Stimulated activated effector memory CD8-positive, alpha-beta T cell treated with anti-CD3 and anti-CD28 coated beads, Interleukin-12 subunit alpha, Interleukin-12 subunit beta, amount 100 ng/mL, for 72 hours (primary cell): ENCODE measurements at regions not wholly inside any gene's neighbourhood (a gene's known extent, or its start where the extent isn't known, plus 50 kb on each side); places are given as distances from the start of the nearest gene placed in this dataset.
"Not testable (repeated sequence)": the region's sequence is repeated elsewhere in the genome, so short reads cannot be mapped to it uniquely, and the experiment has no call there.

Experiments
- ATAC-seq: fragments of 150-1000 bp; cut with Tn5 transposase; 2 replicates; pipeline ENCODE4 v1.10.0; 2021
- DNase-seq, 2 donors: peaks; one replicate each; pipeline ENCODE4 v3.0.0; 2021 to 2022; ENCODE audit warnings: low spot score in 2 of 2
- H3K27ac Mint-ChIP-seq: one replicate; pipeline ENCODE4 v1.8.0; 2022; ENCODE audit warnings: mild to moderate bottlenecking, mixed read lengths
- H3K36me3 Mint-ChIP-seq: one replicate; pipeline ENCODE4 v1.8.0; 2022; ENCODE audit warnings: mild to moderate bottlenecking, mixed read lengths
- H3K4me1 Mint-ChIP-seq: one replicate; pipeline ENCODE4 v1.8.0; 2022; ENCODE audit warnings: mixed read lengths
- H3K4me3 Mint-ChIP-seq: one replicate; pipeline ENCODE4 v1.8.0; 2022; ENCODE audit warnings: mild to moderate bottlenecking, mixed read lengths
- H3K9me3 Mint-ChIP-seq: one replicate; pipeline ENCODE4 v1.8.0; 2022; ENCODE audit warnings: mixed read lengths

DNA sequence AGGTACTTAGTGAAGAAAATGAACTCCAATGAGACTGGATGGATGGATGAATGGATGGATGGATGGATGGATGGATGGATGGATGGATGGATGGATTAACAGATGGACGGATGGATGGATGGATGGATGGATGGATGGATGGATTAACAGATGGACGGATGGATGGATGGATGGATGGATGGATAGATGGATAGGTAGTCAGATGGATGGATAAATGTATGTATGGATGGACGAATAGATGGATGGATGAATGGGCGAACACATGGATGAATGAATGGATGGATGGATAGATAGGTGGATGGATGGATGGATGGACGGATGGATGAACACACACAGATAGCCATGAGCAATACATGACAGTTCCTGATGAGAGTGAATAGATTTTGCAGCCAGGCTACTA lies 589.0 kb upstream of the B3GAT1 start:
- H3K4me3 Mint-ChIP-seq, H3K27ac Mint-ChIP-seq, H3K9me3 Mint-ChIP-seq, ATAC-seq, H3K4me1 Mint-ChIP-seq, DNase-seq, H3K36me3 Mint-ChIP-seq: not testable (repeated sequence)

DNA sequence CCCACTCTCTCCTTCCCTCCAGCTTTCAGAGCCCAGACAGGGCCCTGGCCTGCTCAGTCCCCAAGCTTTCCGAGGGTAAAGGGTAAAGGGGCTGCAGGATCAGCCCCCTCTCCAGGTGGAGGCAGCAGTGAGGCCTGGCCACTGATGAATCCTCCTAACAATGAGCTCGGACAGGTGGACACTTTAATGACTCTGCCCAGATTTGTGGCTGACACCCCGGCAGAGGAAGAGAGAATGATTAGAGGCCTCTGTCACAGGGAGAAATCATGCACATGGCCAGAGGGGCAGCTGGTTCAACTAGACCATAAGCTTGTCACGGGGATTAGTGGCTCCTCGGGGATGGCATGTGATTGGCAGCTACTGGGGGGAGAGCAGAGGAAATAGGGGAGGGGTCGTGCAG lies 587.5 kb upstream of the B3GAT1 start:
- H3K4me3 Mint-ChIP-seq, result no peak overlapping the region
- no peaks in the 10 kb centered on the region for H3K4me1 Mint-ChIP-seq
- ATAC-seq (no peak), DNase-seq (no peak)
- no peaks in the 10 kb centered on the region for H3K36me3 Mint-ChIP-seq
- no peak overlapping the region for H3K27ac Mint-ChIP-seq
- H3K9me3 Mint-ChIP-seq, result no peaks in the 10 kb centered on the region

DNA sequence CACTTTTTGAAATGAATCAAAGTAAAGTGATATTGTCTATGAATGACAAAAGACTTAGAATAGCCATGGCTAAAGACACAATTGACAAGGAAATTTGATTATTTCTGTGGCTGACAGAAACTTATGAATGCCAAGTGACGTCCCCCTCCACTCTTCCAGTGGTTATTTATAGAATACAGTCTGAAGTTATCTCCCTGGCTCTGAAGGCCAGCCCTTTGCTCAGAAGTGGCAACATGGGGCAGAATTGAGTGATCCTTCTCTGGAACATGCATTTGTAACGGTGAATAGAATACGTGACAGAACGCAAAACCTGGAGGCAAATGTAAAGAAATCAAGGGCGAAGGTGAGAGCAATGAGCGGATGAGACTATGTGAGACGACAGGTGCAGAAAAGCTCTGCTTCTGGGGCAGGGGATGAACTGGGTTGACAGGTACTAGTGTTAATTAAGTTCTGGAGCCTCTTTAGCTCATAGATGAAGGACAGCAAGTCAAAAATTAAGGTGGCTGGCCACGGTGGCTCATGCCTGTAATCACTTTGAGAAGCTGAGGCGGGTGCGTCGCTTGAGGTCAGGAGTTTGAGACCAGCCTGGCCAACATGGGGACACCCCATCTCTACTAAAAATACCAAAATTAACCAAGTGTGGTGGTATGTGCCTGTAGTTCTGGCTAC lies 585.7 kb upstream of the B3GAT1 start:
- Mint-ChIP-seq H3K36me3 (no peaks in the 10 kb centered on the region), H3K4me1 (no peaks in the 10 kb centered on the region), H3K4me3 (no peak overlapping the region), H3K27ac (no peak overlapping the region), H3K9me3 (no peaks in the 10 kb centered on the region)
- ATAC-seq, result no peak
- no peak for DNase-seq

DNA sequence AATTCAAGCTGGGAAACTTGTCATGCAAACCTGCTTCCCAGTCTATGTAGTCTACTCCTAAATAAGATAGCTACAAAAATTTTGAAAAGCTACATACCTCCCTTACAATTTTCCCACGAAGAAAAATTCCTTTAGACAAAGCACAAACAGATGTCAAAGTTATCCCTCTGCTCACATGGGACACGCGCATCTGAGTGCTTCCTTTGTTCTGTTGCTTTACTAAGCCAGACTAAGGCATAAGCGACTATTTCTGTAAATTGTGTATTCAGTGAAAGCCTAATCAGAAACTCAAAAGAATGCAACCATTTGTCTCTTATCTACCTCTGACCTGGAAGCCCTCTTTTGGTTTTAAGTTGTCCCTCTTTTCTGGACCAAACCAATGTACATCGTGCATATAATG lies 583.7 kb upstream of the B3GAT1 start:
- no peak for ATAC-seq
- Mint-ChIP-seq H3K4me1 (no peaks in the 10 kb centered on the region), H3K27ac (no peak overlapping the region)

DNA sequence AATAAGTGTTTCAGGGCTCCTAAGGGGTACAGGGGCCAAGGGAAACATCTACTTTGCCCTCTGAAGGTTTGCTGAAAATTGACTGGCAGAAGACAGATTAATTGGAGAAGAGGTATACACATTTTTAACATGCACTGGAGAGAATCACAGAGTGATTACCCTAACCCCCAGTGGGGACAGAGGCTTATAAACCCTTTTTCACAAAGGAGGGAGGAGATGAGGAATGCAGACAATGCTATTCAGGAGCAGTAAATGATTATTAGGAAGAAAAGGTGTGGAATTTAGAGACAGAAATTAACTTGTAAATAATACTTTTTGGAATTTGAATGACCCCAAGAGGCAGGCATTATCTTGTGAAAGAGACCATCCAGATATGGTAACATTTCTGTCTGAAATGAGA lies 582.4 kb upstream of the B3GAT1 start:
- ATAC-seq (no peak), DNase-seq (no peak)
- H3K9me3 Mint-ChIP-seq, result no peaks in the 10 kb centered on the region
- no peaks in the 10 kb centered on the region for H3K36me3 Mint-ChIP-seq
- no peak overlapping the region for H3K4me3 Mint-ChIP-seq
- H3K4me1 Mint-ChIP-seq, result no peaks in the 10 kb centered on the region
- no peak overlapping the region for H3K27ac Mint-ChIP-seq

More for the DNA sequence above, 583.7 kb upstream of the B3GAT1 start:
- no peak for DNase-seq
- H3K4me3 Mint-ChIP-seq, result no peak overlapping the region
- no peaks in the 10 kb centered on the region for H3K36me3 Mint-ChIP-seq
- H3K9me3 Mint-ChIP-seq, result no peaks in the 10 kb centered on the region

DNA sequence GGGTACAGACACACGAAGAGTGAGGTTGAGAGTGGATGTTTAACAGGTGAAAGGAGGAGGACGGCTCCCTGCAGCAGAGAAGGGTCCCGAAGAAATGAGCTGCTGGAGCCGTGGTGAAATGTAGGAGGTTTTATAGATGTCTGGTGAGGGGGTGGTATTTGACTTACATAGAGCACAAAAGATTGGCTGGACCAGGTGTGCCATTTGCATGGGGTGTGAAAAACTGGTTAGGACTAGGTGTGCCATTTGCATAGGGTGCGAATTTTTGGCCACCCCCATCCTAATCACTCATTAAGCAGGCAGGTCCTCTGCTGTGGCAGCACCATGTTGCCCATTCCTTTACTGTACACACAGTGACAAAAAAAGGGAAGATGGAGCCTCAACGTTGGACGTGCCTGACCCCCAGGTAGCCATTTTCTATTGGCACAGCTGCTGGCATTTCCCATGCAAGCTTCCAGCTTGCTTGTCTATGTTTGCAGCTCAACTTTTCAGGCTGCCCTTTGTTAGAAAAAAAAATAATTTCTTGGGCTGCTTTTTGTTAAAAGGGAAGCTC lies 581.7 kb upstream of the B3GAT1 start:
- DNase-seq (no peak), ATAC-seq (no peak)
- Mint-ChIP-seq H3K4me1 (no peaks in the 10 kb centered on the region), H3K36me3 (no peaks in the 10 kb centered on the region), H3K27ac (no peak overlapping the region), H3K4me3 (no peak overlapping the region), H3K9me3 (no peaks in the 10 kb centered on the region)

DNA sequence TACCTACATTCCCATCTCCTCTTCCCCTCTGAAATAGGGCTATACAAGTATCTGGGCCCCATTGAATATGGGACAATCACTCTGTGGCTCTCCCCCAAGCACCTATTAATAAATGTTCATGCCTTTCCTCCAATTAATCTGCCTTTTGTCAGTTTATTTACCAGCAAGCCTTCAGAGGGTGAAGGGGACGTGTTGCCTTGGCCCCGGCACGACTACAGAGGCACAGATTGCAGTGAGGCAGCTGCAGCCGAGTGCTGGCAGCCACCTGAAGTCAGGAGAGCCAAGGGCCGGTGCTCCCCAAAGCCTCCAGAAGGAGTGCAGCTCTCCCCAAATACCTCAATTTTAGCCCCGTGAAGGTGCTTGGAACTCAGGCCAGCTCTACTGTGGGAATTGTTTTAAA lies 580.9 kb upstream of the B3GAT1 start:
- DNase-seq (no peak), ATAC-seq (no peak)
- Mint-ChIP-seq H3K4me1 (no peaks in the 10 kb centered on the region), H3K9me3 (no peaks in the 10 kb centered on the region), H3K4me3 (no peak overlapping the region), H3K36me3 (no peaks in the 10 kb centered on the region), H3K27ac (no peak overlapping the region)

DNA sequence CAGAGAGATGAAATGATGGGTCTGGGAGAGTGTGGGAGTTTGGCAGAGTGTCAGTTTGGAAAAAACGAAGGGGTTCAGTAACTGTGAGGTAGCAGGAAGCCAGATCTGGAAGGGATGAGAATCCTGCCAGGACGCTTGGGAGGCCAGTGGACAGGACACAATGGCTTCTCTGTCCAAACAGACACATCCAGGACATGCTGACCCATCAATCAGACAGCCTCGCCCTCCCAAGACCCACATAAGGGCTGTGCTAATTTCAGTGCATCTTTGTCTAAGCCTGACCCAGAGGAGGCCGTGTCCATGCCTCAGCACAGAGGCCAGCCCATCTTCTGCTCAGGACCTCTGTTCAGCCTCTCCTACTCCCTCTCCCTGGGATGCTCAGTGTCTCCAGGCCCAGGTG lies 576.5 kb upstream of the B3GAT1 start:
- DNase-seq (no peak), ATAC-seq (no peak)
- H3K27ac Mint-ChIP-seq, result no peak overlapping the region
- no peaks in the 10 kb centered on the region for H3K9me3 Mint-ChIP-seq
- H3K36me3 Mint-ChIP-seq, result no peaks in the 10 kb centered on the region
- H3K4me1 Mint-ChIP-seq, result peaks cover 9% of the 10 kb centered on the region
- H3K4me3 Mint-ChIP-seq, result no peak overlapping the region

DNA sequence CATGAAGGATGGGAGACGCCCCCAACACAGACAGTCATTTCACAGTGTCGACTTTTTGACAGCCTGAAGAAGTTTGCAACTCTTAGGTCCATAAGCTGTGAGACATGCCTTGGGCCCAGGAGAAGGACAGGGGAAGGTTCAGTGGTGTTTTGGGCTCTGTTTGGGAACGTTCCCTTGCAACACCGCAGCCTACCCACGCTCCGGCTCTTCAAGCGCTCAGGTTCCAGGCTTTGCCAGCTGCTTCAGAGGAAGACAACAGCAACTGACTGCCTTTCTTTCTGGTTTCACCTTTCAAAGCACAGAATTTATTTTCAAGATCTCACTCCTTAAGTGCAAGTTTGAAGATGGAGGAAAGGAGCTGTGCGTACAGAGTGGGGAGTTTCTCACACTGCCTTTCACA lies 575.8 kb upstream of the B3GAT1 start:
- no peak for ATAC-seq
- H3K27ac Mint-ChIP-seq, result no peak overlapping the region

DNA sequence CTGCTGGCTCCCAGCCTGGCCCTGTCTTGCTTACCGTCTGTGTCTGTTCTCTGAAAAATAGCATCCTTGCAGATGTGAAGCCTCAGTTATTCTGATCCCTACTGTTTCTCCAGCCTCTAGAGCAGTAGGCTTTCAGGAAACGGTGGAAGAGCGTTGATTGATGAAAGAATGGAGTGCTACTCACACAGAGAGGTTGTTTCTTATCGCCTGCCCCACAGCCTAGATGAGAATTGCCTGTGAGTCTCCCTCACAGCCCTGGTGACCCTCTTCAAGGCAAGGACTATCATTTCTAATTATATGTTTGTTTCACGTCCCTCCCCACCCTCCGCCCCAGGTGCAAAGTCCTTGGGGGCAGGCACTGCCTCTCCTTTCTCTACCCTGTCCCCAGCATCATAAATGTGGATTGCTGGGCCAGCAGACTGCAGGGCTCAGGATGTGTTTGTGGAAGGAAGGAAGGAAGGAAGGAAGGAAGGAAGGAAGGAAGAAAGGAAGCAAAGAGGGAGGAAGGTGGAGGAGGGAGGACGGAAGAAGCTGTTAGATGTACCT lies 575.3 kb upstream of the B3GAT1 start:
- H3K9me3 Mint-ChIP-seq, result no peaks in the 10 kb centered on the region
- no peak overlapping the region for H3K4me3 Mint-ChIP-seq
- ATAC-seq (no peak), DNase-seq (no peak)
- no peak overlapping the region for H3K27ac Mint-ChIP-seq
- peaks cover 9% of the 10 kb centered on the region for H3K4me1 Mint-ChIP-seq
- H3K36me3 Mint-ChIP-seq, result no peaks in the 10 kb centered on the region

More for the DNA sequence above, 575.8 kb upstream of the B3GAT1 start:
- no peaks in the 10 kb centered on the region for H3K36me3 Mint-ChIP-seq
- peaks cover 9% of the 10 kb centered on the region for H3K4me1 Mint-ChIP-seq
- H3K9me3 Mint-ChIP-seq, result no peaks in the 10 kb centered on the region
- H3K4me3 Mint-ChIP-seq, result no peak overlapping the region
- DNase-seq, result no peak

DNA sequence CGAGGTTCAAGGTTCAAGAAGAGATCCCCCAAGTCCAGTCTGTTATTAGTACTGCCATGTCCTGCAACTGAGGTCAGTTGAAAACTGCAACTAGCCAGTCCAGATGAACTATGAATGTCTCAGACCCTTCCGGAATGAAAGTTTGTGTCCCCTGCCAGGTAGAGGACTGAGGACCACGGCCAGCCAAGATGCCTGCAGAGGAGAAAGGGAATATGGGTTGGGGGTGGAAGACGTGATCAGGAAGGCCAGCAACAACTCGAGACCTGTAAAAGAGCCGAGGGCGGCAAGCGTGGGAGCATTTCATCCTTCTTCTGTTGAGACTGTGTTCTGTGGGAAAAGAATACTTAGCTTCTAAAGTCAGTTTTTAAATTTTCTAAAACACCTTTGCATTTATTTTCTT lies 572.4 kb upstream of the B3GAT1 start:
- ATAC-seq (no peak), DNase-seq (no peak)
- Mint-ChIP-seq H3K36me3 (no peaks in the 10 kb centered on the region), H3K4me1 (peaks cover 9% of the 10 kb centered on the region), H3K27ac (no peak overlapping the region), H3K4me3 (no peak overlapping the region), H3K9me3 (no peaks in the 10 kb centered on the region)

DNA sequence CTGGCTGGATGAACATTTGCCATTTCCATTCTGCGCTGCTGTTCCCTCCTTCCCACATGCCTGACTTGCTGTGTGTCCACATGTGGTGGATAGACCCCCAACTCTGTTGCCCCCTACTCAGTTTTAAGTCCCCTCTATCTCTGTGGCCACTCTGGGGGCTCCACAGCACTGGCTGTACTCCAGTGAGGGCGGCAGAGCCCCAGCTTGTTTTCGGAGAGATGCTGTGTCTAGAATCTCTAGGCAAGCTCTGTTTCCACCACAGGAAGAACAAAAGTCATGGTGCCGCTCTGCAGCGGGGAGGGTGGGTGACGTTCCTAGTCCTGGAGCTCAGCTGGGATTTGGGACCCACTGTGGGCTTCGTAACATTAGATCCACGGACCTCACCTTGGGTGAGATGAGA lies 570.4 kb upstream of the B3GAT1 start:
- not testable (repeated sequence) for H3K4me1 Mint-ChIP-seq, H3K4me3 Mint-ChIP-seq, DNase-seq, ATAC-seq, H3K9me3 Mint-ChIP-seq, H3K36me3 Mint-ChIP-seq, H3K27ac Mint-ChIP-seq

DNA sequence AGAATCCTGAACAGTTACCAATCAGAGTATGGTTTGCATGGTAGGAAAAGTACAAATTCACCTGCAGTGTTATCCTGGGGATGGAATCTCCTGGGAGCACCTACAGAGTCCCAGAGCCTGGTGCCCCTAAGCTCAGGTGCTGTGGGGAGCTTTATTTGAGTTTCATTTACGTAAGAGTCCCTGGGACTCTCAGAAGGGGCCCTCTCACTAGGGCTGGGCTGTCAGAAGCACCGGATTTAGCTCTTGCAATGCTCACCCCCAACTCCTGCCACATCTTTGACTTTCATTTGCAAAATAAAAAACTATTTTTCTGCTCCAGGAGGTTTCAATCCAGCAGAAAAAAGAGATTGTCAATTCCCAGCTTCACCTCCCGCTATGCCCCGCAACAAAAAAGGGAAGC lies 569.8 kb upstream of the B3GAT1 start:
- peaks cover 9% of the 10 kb centered on the region for H3K4me1 Mint-ChIP-seq
- no peak for DNase-seq
- H3K9me3 Mint-ChIP-seq, result no peaks in the 10 kb centered on the region
- H3K4me3 Mint-ChIP-seq, result no peak overlapping the region
- ATAC-seq, result no peak
- H3K36me3 Mint-ChIP-seq, result no peaks in the 10 kb centered on the region
- no peak overlapping the region for H3K27ac Mint-ChIP-seq

DNA sequence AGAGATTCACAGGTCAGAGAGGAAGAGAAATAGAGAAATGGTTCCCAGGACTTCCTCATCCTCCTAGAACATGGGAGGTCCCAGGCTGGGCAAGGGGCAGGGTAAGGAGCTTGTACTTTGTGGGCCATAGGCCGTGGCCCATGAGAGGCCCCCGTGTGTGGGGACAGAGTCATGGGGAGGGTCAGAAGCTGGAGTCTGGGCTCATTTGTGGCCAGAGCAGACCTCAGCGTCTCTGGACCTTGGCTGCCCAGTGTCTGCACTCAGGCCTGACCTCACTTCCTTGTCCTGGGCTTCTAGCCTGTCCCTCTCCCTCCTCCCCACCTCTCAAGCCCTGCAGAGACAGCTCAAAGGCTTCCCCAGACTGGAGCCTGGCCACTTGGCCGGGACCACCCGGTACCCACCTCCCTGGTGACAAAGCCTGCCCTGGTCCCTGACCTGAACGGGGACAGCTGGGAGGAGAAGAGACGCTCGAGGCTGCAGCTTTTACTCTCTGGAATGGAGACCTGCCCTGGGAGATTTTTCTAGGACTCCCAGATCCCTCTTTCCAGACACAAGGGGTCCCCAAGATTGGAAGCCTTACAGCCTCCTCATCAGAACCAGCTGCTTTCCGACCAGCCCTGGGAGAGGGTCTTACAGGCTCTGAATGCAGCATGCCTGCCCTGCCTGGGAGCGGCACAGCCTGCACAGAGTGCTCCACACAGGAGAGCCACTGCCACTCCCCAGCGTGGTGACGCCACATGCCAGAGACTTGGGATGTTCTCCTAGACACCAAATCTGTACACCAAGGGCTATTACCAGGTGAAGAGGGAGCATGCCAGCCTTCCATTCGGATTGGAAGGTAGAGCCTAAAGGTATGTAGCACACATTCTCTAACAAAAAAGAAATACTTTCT lies 569.0 kb upstream of the B3GAT1 start:
- H3K4me1 Mint-ChIP-seq, result peaks cover 9% of the 10 kb centered on the region
- H3K36me3 Mint-ChIP-seq, result no peaks in the 10 kb centered on the region
- no peak overlapping the region for H3K27ac Mint-ChIP-seq
- no peak overlapping the region for H3K4me3 Mint-ChIP-seq
- ATAC-seq (no peak), DNase-seq (no peak)
- no peaks in the 10 kb centered on the region for H3K9me3 Mint-ChIP-seq

DNA sequence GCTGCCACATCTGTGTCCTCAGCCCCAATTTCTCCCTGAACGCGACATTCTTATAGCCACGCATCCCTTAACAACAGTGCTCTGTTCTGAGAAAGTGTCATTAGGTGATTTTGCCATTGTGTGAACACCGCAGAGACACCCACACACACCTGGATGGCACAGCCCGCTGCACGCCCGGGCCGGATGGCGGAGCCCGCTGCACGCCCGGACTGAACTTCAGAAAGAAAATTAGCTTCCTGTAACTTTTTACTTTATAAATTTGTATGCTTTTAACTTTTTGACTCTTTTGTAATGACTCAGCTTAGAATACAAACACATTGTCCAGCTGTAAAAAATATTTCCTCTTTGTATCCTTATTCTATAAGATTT lies 567.0 kb upstream of the B3GAT1 start:
- not testable (repeated sequence) for DNase-seq, ATAC-seq, H3K9me3 Mint-ChIP-seq, H3K4me1 Mint-ChIP-seq, H3K4me3 Mint-ChIP-seq, H3K36me3 Mint-ChIP-seq, H3K27ac Mint-ChIP-seq
